ENCODE measurements at regions not wholly inside any gene's neighbourhood (a gene's known extent, or its start where the extent isn't known, plus 50 kb on each side); places are given as distances from the start of the nearest gene placed in this dataset.

GRCh38 chr10:28926932-28927331 lies 249.6 kb downstream of the BAMBI start:
- TF ChIP-seq CTCF (IDR thresholded peaks at IDR 0.05; ENCODE audit: low read depth, low read length, poor library complexity, severe bottlenecking) (no peak), EZH2phosphoT487 (IDR thresholded peaks at IDR 0.05; ENCODE audit: borderline replicate concordance, low read length) (no peak)

Data from DOHH2 (cell line).